Body of pancreas (tissue), 4 donors: ENCODE measurements at regions not wholly inside any gene's neighbourhood (a gene's known extent, or its start where the extent isn't known, plus 50 kb on each side); places are given as distances from the start of the nearest gene placed in this dataset.

Source experiments
- ATAC-seq: fragments of 150-250 bp; one replicate; pipeline ENCODE4 v1.9.1; 2016
- DNase-seq, 4 donors: peaks; one replicate each; pipeline ENCODE4 v3.0.0-alpha.2; 2019
- H3K27ac ChIP-seq, 4 donors: fragments of 200-600 bp; sonication (generic); 1 replicate in 3 of 4; 2 replicates in 1 of 4; pipeline versions ENCODE4 v1.5.1 to v1.6.1; 2016 to 2019; ENCODE audit warnings: mild to moderate bottlenecking in 1 of 4, mixed read lengths in 1 of 4, moderate library complexity in 1 of 4
- H3K27me3 ChIP-seq, 2 donors: fragments of 200-600 bp; sonication (generic); one replicate each; pipeline ENCODE4 v1.6.0; 2016; ENCODE audit warnings: mild to moderate bottlenecking in 1 of 2
- H3K36me3 ChIP-seq, 2 donors: fragments of 200-600 bp; sonication (generic); replicated peaks in 1 of 2; 2 replicates each; pipeline ENCODE4 v1.5.1; 2016; ENCODE audit warnings: low read depth in 2 of 2; ENCODE audit not compliant: insufficient read depth in 1 of 2
- H3K4me1 ChIP-seq: fragments of 200-600 bp; sonication (generic); one replicate; pipeline ENCODE4 v1.6.0; 2016
- H3K4me3 ChIP-seq, 2 donors: fragments of 200-600 bp; sonication (generic); 1 replicate in 1 of 2; 2 replicates in 1 of 2; pipeline ENCODE4 v1.5.1; 2016 to 2019
- H3K9me3 ChIP-seq, 3 donors: fragments of 200-600 bp; sonication (generic); 1 replicate in 2 of 3; 2 replicates in 1 of 3; pipeline ENCODE4 v1.5.1; 2016
- POLR2A ChIP-seq, 3 donors: fragments of 450-650 bp; IDR thresholded peaks; one replicate each; pipeline ENCODE4 v1.6.1; 2016; ENCODE audit warnings: antibody characterized with exemption in 3 of 3, mild to moderate bottlenecking in 2 of 3
- WGBS, 2 donors: methylation state at CpG; one replicate each; pipeline ENCODE4 v1.1.5; 2017; 5-methylcytosine and 5-hydroxymethylcytosine counted together
- intact Hi-C: fragments of 100-400 bp; cut with DNase I; formaldehyde crosslinking; loops from one replicate; pipeline ENCODE4 v1.15.1; 2023
- TF ChIP-seq, protein P1 (sequence below), 7 experiments: fragments of 450-650 bp in 4 of 7; fragments of 200-600 bp in 3 of 7; sonication (generic) in 3 of 7; IDR thresholded peaks; one replicate each; pipeline ENCODE4 v1.5.1; 2016 to 2019; ENCODE audit warnings: antibody characterized with exemption in 7 of 7

DNA sequence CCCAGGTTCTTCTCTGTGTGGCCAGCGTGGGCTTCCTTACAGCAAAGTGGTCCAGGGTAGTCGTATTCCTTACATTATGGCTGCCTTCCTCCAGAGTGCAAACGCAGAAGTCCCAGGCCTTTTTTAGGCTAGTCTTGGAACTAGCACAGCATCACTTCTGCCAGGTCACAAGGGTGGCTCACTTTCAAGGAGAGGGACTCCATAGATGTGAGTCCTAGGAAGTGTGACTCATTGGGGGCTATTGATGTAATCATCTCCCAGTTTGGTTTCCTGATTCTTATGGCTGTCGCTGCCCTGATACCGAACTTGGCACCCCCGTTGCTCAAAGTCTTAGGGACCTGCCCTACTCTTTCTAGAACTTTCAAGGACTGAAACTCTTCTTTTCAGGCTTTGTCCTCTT lies 140.0 kb downstream of the DCK start:
- intact Hi-C loops: no loop called here
- H3K9me3 ChIP-seq: no peaks in the 10 kb centered on the region
- no peak for ATAC-seq
- DNase-seq: no peak
- no peak for TF ChIP-seq POLR2A (IDR thresholded peaks at IDR 0.05)
- TF ChIP-seq, protein P1, sequence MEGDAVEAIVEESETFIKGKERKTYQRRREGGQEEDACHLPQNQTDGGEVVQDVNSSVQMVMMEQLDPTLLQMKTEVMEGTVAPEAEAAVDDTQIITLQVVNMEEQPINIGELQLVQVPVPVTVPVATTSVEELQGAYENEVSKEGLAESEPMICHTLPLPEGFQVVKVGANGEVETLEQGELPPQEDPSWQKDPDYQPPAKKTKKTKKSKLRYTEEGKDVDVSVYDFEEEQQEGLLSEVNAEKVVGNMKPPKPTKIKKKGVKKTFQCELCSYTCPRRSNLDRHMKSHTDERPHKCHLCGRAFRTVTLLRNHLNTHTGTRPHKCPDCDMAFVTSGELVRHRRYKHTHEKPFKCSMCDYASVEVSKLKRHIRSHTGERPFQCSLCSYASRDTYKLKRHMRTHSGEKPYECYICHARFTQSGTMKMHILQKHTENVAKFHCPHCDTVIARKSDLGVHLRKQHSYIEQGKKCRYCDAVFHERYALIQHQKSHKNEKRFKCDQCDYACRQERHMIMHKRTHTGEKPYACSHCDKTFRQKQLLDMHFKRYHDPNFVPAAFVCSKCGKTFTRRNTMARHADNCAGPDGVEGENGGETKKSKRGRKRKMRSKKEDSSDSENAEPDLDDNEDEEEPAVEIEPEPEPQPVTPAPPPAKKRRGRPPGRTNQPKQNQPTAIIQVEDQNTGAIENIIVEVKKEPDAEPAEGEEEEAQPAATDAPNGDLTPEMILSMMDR (IDR thresholded peaks at IDR 0.05): no peak
- H3K27ac ChIP-seq: peak overlapping the region in 2 of 4 donors; percentile 15 to 51
- H3K4me3 ChIP-seq: no peak overlapping the region
- no peaks in the 10 kb centered on the region for H3K36me3 ChIP-seq
- H3K4me1 ChIP-seq: peaks cover 44% of the 10 kb centered on the region
- no peaks in the 10 kb centered on the region for H3K27me3 ChIP-seq
- 85 to 88% methylated on average over 6 of the region's 6 CpGs for WGBS, 2 donors

DNA sequence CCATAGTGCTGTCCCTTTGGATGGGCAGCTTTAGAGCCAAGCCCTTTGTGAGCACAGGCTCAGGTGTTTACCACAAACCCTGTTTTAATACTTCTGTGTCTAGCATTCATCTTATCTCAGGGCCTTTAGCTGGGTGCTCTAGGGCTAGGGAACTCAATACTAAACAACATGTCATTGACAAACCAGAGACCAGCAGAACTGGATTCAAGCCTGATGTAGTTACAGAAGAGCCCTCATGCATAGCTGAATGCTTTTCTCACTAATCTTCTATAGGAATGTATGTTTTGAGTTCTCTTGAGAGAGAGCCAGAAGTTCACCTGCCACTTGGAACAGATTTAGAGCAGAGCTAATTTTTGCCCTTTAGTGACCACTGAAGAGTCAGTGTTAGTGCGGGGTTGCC lies 142.6 kb downstream of the DCK start:
- TF ChIP-seq POLR2A (IDR thresholded peaks at IDR 0.05): no peak
- TF ChIP-seq, protein P1 (IDR thresholded peaks at IDR 0.05): no peak
- H3K4me1 ChIP-seq: peaks cover 46% of the 10 kb centered on the region
- H3K4me3 ChIP-seq: no peak overlapping the region
- H3K27ac ChIP-seq: peak overlapping the region in 3 of 4 donors; percentile 13 to 73 (median 52)
- no peak for DNase-seq
- no peaks in the 10 kb centered on the region for H3K36me3 ChIP-seq
- WGBS, 2 donors: 67 to 70% methylated on average over 1 of the region's 1 CpG
- no peak for ATAC-seq
- H3K9me3 ChIP-seq: no peaks in the 10 kb centered on the region
- no peaks in the 10 kb centered on the region for H3K27me3 ChIP-seq
- intact Hi-C loops: no loop called here

DNA sequence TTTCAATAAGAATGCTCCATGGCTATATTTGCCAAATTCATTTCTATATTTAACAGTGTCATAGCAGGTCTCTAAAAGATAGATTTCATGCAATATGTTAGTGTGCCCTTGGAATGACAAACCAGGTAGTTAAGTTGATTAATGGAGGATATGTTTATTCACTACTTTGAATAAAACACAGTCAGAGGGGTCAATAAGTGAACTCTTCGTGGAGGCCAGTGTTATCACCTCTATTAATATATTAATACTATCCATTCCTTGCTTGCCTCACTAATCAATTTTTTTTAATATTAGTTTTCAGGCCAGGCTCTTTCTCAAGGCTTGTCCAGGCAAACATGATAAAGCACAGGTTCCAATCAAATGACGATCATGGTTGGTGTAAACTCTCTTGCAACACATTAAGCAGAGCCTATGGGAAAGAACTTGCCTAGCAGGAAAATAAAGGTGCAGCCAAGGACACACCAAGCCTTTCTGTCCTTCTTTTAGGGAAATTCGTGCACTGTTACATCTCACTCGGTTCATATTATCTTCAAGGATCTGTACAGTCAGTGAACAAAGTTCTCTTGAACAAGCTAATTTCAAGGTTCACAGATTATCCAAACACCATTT lies 144.7 kb downstream of the DCK start:
- intact Hi-C loops: no loop called here

DNA sequence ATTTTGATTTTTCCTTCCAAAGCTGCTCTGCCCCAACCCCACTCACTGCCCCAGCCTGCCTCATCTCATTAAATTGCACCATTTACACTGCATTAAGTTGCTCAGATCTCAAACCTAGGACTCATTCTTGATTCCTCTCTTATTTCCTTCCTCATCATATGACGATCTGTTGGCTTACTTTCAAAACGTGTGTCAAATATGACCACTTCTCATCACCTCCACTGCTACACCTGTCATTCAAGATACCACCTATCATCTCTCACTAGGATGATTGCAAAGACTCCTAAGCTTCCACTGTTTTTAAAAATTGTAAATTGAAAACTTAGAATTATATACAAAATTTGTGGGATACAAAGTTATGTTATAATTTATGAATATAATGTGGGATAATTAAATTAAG lies 147.1 kb downstream of the DCK start:
- H3K27ac ChIP-seq: no peak overlapping the region
- H3K4me3 ChIP-seq: no peak overlapping the region
- WGBS, 2 donors: 40 to 55% methylated on average over 2 of the region's 2 CpGs
- no peaks in the 10 kb centered on the region for H3K9me3 ChIP-seq
- TF ChIP-seq, protein P1 (IDR thresholded peaks at IDR 0.05): no peak
- TF ChIP-seq POLR2A (IDR thresholded peaks at IDR 0.05): no peak
- DNase-seq: no peak
- no peaks in the 10 kb centered on the region for H3K36me3 ChIP-seq
- no peak for ATAC-seq
- H3K27me3 ChIP-seq: no peaks in the 10 kb centered on the region
- peaks cover 30% of the 10 kb centered on the region for H3K4me1 ChIP-seq
- intact Hi-C loops: no loop called here

More for the DNA sequence above, 144.7 kb downstream of the DCK start:
- 7 to 11% methylated on average over 4 of the region's 4 CpGs for WGBS, 2 donors
- DNase-seq (peak in 1 of 4 donors; percentile 47), ATAC-seq (peak; percentile 90)
- Histone ChIP-seq H3K27me3 (no peaks in the 10 kb centered on the region), H3K9me3 (no peaks in the 10 kb centered on the region), H3K4me1 (peaks cover 37% of the 10 kb centered on the region), H3K4me3 (no peak overlapping the region), H3K36me3 (no peaks in the 10 kb centered on the region), H3K27ac (peak overlapping the region; percentile 55 to 73 (median 67))
- TF ChIP-seq POLR2A (IDR thresholded peaks at IDR 0.05): no peak
- TF ChIP-seq, protein P1 (IDR thresholded peaks at IDR 0.05): no peak

DNA sequence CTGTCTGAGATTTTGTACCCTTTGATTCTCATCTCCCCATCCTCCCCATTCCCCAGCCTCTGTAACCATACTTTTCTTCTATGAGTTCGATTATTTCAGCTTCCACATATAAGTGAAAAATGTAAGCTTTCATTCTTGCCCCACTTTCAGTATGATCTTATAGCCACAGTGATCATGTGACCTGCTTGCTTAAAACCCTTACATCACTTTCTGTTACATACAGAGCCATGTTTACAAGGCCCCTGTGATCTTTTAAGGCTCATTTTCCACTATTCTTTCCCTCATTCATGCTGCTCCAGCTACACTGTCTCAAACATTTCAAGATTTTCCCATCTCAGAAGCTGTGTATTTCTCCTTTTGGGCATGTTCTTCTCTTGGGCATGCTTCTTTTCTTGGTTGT lies 147.7 kb downstream of the DCK start:
- no peak overlapping the region for H3K4me3 ChIP-seq
- DNase-seq (no peak), ATAC-seq (no peak)
- no peak for TF ChIP-seq POLR2A (IDR thresholded peaks at IDR 0.05)
- TF ChIP-seq, protein P1 (IDR thresholded peaks at IDR 0.05): no peak
- no peaks in the 10 kb centered on the region for H3K36me3 ChIP-seq
- no peaks in the 10 kb centered on the region for H3K9me3 ChIP-seq
- intact Hi-C loops: no loop called here
- H3K27ac ChIP-seq: no peak overlapping the region
- WGBS, 2 donors: 54 to 64% methylated on average over 1 of the region's 1 CpG
- H3K4me1 ChIP-seq: peaks cover 25% of the 10 kb centered on the region
- H3K27me3 ChIP-seq: no peaks in the 10 kb centered on the region
